ENCODE measurements at regions not wholly inside any gene's neighbourhood (a gene's known extent, or its start where the extent isn't known, plus 50 kb on each side); places are given as distances from the start of the nearest gene placed in this dataset.

GRCh38 chr7:25946181-25946580 lies 205.8 kb upstream of the NFE2L3 start:
- DNase-seq (ENCODE audit: low spot score) = no peak

DNA sequence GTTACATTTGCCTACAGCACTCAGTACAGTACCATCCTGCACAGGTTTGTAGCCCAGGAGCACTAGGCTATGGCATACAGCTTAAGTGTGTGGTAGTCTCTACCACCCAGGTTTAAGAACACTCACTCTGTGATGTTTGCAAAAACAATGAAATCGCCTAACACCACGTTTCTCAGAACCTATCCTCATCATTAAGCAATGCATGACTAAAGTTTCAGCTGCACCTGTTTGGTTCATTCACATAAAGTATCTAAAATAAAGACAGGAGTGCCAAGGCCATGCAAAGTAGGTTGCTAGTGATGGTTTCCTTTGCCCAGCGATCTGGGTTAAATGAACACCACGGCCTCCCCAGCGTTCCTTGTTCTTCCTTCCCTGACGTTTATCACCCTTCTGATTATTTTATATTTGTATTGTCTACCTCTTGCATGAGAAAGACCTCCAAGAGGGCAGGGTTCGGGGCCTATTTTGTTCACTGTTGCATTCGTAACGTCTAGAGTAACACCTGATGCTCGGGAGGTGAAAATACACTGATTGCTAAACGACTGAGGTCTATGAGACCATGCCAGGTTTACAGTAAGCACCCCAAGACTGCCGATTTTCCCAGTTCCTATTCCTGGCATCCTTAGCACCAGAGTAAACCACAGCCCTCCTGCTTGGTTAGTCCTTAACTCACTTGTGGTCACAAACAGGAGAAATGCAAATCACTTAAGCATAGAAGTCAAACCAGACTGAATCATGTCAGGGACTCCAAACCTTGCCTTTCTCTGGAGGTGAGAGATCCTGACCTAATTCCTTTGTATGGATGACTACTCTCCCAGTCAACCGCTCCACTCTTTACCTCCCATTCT lies 204.1 kb upstream of the NFE2L3 start:
- no peak for DNase-seq (ENCODE audit: low spot score)

- no peak for DNase-seq (ENCODE audit: low spot score)
Observed at GRCh38 chr7:25949736-25950487, 202.1 kb upstream of the NFE2L3 start.

DNA sequence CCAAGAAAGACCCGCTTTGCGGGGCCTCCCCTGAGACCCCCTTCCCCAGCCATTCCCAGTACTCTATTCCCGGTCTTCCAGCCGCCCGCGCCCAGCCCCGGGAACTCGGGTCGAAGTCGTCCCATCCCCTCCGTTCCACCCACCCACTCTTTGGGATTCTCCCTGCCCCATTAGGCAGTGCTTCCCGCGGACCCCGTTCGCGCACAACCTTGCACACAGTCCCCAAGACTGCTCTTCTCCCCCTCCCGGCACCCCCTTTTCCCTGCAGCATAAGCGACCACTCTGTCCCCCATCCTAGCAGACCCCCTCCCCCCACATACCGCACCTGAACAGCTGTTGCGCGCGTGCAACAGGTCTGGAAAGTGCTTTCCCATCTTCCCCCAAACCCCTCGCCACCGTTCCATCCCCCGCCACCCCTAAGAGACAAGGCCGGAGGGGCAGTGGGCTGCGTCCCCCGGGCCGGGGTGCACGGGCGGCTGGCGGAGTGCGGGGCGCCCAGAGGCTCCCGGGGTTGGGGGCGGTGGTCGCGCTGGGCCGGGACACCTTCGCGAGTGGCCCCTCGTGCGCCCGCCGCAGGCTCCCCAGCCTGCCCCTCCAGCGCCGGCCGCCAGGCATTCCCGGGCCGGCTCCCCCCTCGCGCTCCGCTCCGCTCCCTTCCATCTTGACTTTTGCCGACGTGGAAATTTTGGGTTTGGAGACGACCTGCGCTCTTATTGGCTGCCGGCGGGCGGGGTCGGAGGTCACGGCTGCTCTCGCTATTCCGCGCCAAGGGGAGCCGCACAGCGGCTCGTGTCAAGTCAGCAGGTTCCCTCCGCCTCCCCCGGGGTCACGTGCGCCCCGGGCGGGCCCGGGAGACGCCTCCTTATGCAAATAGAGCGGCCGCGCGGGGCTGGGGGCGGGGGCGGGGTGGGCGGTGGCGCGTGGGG lies 201.2 kb upstream of the NFE2L3 start:
- DNase-seq (ENCODE audit: low spot score) = peak; percentile 94

DNA sequence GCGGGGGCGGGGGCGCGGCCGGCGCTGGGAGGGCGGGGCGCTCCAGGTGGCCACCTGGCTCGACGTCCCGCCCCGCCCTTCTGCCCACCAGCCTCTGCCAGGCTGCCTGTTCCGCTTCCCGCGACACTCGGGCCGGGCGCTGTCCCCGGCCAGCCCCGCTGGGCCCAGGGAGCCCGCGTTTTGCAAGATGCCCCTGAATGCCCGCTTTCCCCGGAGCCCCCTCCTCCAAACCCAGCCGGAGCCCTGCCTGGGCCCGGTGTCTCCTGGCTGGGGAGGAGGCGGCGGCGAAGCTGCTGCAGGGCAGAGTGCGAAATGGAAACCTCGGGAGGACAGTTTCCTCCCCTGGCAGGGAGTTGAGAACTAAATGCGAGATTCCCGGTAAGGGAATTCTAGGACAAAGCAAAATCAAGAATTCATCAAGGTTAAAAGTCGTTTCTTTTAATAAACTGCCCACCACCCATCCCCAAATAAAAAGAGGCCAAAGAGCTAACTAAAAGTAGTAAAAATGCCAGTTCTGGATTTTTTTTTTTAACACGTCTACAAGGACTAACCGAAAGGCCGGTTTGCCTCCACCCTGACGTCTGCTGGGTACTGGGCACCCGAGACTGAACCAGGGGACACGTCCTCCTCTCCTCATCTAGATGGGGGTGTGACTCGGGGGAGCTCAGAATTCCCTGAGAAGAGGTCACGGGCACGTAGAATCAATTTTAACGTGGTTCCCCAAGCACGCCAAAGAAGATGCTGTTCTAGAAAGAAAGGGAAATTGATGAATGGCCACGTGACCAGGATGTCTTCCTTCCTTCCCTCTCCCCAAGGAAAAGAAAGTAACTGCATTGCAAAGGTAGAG lies 200.4 kb upstream of the NFE2L3 start:
- DNase-seq (ENCODE audit: low spot score) = no peak

GRCh38 chr7:25952261-25953057 lies 199.5 kb upstream of the NFE2L3 start:
- DNase-seq (ENCODE audit: low spot score) = no peak

GRCh38 chr7:25953859-25954258 lies 198.1 kb upstream of the NFE2L3 start:
- DNase-seq (ENCODE audit: low spot score) = peak; percentile 80

DNA sequence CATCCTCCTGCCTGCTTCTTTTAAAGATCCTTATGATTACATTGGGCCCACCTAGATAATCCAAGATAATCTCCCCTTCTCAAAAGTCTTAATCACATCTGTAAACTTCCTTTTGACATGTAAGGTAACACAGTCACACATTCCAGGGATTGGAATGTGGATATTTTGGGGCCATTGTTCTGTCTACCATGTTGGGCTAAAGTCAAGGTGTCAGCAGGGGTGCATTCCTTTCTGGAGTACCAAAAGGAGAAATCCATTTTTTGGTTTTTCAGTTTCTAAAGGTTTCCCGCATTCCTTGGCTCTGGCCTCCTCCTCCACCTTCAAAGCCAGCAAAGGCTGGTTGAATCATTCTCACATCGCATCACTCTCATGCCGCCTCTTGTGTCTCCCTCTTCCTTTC lies 197.6 kb upstream of the NFE2L3 start:
- DNase-seq (ENCODE audit: low spot score) = no peak

DNA sequence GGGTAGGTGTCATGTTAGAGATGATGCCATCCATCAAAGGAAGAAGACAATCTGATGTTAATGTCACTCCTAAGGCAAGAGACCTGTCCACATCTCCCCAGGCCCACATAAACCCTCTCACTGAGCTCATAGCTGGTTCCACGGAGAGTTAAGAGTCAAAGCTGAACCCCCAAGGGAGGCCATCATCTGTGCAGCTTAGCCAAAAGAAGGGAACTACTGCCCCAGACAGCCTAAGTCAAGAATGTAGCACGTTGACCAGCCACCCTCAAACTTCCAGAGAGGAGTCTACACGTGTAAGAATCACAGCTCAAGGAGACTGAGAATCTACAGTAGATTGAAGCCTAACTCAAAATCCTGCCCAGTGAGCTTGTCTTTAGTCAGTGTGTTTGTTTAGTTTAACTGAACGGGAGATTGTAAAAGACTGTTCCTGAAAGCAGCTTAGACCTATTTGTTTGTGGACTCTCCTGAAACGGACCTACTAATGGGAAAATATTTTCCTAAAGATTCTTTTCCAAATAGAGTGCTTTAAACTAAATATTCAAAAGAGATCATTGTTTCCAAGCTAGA lies 192.7 kb upstream of the NFE2L3 start:
- DNase-seq (ENCODE audit: low spot score) = no peak

DNA sequence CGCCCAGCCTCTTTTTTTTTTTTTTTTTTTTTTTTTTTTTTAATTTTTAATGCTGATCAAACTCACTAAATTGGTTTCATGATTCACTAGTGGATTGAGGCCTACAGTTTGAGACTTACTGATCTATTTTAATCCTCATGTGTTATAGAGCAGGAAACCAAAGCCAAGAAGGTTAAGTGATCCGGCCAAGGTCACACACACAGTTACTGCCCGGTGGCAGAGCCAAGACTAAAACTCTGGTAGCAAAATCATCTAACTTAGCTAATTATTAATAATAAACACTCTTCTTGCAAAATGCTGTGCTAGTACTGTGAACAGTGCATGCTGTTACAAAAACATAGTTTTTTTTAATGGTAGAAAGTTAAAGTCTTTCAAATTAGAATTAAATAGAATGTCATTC lies 188.3 kb upstream of the NFE2L3 start:
- no peak for DNase-seq (ENCODE audit: low spot score)

DNA sequence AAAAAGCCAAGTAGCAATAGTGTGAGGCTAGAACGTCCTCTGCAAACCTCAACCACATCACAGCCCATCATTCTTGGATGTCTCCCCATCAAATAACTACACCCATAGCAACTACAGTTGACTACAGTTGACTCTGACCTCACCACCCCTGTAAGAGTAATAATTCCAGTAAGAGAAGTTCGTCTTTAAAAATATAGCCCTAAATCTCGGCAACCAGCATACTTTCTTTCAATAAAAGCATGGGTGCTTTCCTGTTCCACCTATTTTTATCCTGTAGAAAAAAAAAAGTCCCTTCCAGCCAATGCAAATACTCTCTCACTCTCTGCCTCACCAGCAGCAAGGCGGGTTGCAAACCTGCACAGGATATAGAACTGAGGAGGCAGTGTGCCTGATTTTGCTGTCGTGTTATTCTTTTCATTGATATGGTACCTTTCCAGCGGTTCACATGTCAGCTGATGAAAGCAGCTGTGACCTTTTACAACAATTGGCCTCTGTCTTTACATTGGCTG lies 187.5 kb upstream of the NFE2L3 start:
- DNase-seq (ENCODE audit: low spot score) = no peak

GRCh38 chr7:25965405-25966123 lies 186.4 kb upstream of the NFE2L3 start:
- no peak for DNase-seq (ENCODE audit: low spot score)

DNA sequence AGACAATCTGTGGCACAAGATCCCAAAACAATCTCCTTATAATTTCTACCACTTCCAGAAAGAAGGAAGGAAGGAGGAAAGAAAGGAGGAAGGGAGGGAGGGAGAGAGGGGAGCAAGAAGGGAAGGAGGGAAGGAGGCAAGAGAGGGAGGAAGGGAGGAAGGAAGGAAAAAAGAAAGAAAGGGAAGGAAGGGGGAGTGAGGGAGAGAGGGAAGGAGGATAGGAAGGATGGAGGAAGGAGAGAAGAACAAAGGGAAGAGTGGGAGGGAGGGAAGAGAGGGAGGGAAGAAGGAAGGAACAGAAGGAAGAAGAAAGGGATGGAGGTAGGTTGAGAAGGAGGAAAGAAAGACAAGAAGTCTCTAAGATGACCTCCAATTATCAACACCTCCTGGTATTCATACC lies 185.5 kb upstream of the NFE2L3 start:
- DNase-seq (ENCODE audit: low spot score) = no peak

GRCh38 chr7:25967278-25968204 lies 184.5 kb upstream of the NFE2L3 start:
- no peak for DNase-seq (ENCODE audit: low spot score)

- DNase-seq (ENCODE audit: low spot score) = no peak
Observed at GRCh38 chr7:25968205-25968993, 183.6 kb upstream of the NFE2L3 start.

DNA sequence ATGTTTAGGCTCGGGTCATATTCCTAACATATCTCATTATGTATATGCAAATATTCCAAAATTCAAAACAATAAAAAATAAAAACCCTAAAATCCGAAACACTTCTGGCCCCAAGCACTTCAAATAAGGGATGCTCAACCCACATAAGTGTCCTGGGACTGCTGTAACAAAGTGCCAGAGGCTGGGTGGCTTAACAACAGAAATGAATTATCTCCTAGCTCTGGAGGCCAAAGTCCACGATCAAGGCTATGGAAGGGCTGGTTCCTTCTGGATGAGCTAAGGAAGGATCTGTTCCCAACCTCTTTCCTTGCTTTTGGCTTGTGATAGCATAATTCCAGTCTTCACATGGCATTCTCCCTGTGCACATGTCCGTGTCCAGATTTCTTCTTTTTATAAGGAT lies 181.6 kb upstream of the NFE2L3 start:
- no peak for DNase-seq (ENCODE audit: low spot score)

GRCh38 chr7:25970911-25971310 lies 181.1 kb upstream of the NFE2L3 start:
- DNase-seq (ENCODE audit: low spot score) = no peak
